ENCODE measurements at regions not wholly inside any gene's neighbourhood (a gene's known extent, or its start where the extent isn't known, plus 50 kb on each side); places are given as distances from the start of the nearest gene placed in this dataset.

- H3K9me3 ChIP-seq (ENCODE audit: low read depth, low read length, poor library complexity, severe bottlenecking): no peaks in the 10 kb centered on the region
- H3K4me3 ChIP-seq (ENCODE audit: low read depth, low read length, poor library complexity, severe bottlenecking): no peak overlapping the region
- BruUV-seq (replicated peaks): no TSS peak
- TF ChIP-seq CTCF (conservative IDR thresholded peaks at IDR 0.05; ENCODE audit: low read depth, low read length) (no peak), EZH2 (IDR thresholded peaks at IDR 0.05; ENCODE audit: borderline replicate concordance, low read depth, low read length, poor library complexity, severe bottlenecking) (no peak)
- intact Hi-C loops (cut with micrococcal nuclease; ENCODE audit: unreplicated experiment): no loop called here
- ChIA-PET CTCF (no interaction called here), POLR2A (ENCODE audit: low non-redundant PET) (no interaction called here)
- no peaks in the 10 kb centered on the region for H3K4me1 ChIP-seq (ENCODE audit: insufficient read depth, low read length, poor library complexity, severe bottlenecking)
- no peaks in the 10 kb centered on the region for H3K27me3 ChIP-seq (replicated peaks; ENCODE audit: insufficient read depth, low read depth, low read length, poor library complexity)
- no peaks in the 10 kb centered on the region for H3K36me3 ChIP-seq (ENCODE audit: insufficient read depth, low read length, poor library complexity, severe bottlenecking)
- H3K27ac ChIP-seq (ENCODE audit: low read depth, low read length, poor library complexity, severe bottlenecking): no peak overlapping the region
- DNase-seq (ENCODE audit: low spot score): no peak
Measured at GRCh38 chr11:71357414-71357813, 90.8 kb downstream of the DHCR7 start.

GRCh38 chr11:71356904-71357303 is 91.3 kb downstream of the DHCR7 start:
- H3K27ac ChIP-seq (ENCODE audit: low read depth, low read length, poor library complexity, severe bottlenecking): no peak overlapping the region
- ChIA-PET CTCF (no interaction called here), POLR2A (ENCODE audit: low non-redundant PET) (no interaction called here)
- TF ChIP-seq EZH2 (IDR thresholded peaks at IDR 0.05; ENCODE audit: borderline replicate concordance, low read depth, low read length, poor library complexity, severe bottlenecking) (no peak), CTCF (conservative IDR thresholded peaks at IDR 0.05; ENCODE audit: low read depth, low read length) (no peak)
- intact Hi-C loops (cut with micrococcal nuclease; ENCODE audit: unreplicated experiment): no loop called here
- H3K27me3 ChIP-seq (replicated peaks; ENCODE audit: insufficient read depth, low read depth, low read length, poor library complexity): no peaks in the 10 kb centered on the region
- H3K9me3 ChIP-seq (ENCODE audit: low read depth, low read length, poor library complexity, severe bottlenecking): no peaks in the 10 kb centered on the region
- no peaks in the 10 kb centered on the region for H3K4me1 ChIP-seq (ENCODE audit: insufficient read depth, low read length, poor library complexity, severe bottlenecking)
- DNase-seq (ENCODE audit: low spot score): no peak
- H3K36me3 ChIP-seq (ENCODE audit: insufficient read depth, low read length, poor library complexity, severe bottlenecking): no peaks in the 10 kb centered on the region
- no TSS peak for BruUV-seq (replicated peaks)
- no peak overlapping the region for H3K4me3 ChIP-seq (ENCODE audit: low read depth, low read length, poor library complexity, severe bottlenecking)

GRCh38 chr11:71356280-71356876 is 91.8 kb downstream of the DHCR7 start:
- Histone ChIP-seq H3K9me3 (ENCODE audit: low read depth, low read length, poor library complexity, severe bottlenecking) (no peaks in the 10 kb centered on the region), H3K36me3 (ENCODE audit: insufficient read depth, low read length, poor library complexity, severe bottlenecking) (no peaks in the 10 kb centered on the region), H3K4me3 (ENCODE audit: low read depth, low read length, poor library complexity, severe bottlenecking) (no peak overlapping the region), H3K4me1 (ENCODE audit: insufficient read depth, low read length, poor library complexity, severe bottlenecking) (no peaks in the 10 kb centered on the region), H3K27me3 (replicated peaks; ENCODE audit: insufficient read depth, low read depth, low read length, poor library complexity) (no peaks in the 10 kb centered on the region), H3K27ac (ENCODE audit: low read depth, low read length, poor library complexity, severe bottlenecking) (no peak overlapping the region)
- ChIA-PET CTCF (no interaction called here), POLR2A (ENCODE audit: low non-redundant PET) (no interaction called here)
- TF ChIP-seq EZH2 (IDR thresholded peaks at IDR 0.05; ENCODE audit: borderline replicate concordance, low read depth, low read length, poor library complexity, severe bottlenecking) (no peak), CTCF (conservative IDR thresholded peaks at IDR 0.05; ENCODE audit: low read depth, low read length) (no peak)
- intact Hi-C loops (cut with micrococcal nuclease; ENCODE audit: unreplicated experiment): no loop called here
- no peak for DNase-seq (ENCODE audit: low spot score)
- no TSS peak for BruUV-seq (replicated peaks)

All from A673 (cell line).